Fibroblast of mammary gland (primary cell): ENCODE measurements at regions not wholly inside any gene's neighbourhood (a gene's known extent, or its start where the extent isn't known, plus 50 kb on each side); places are given as distances from the start of the nearest gene placed in this dataset.

ENCODE experiments used
- DNase-seq: peaks from one replicate; pipeline ENCODE4 v3.0.0-alpha.2; 2010; ENCODE audit warnings: low read depth
- H3K4me3 ChIP-seq: 2 replicates; pipeline ENCODE4 v1.5.1; 2011; ENCODE audit warnings: low read depth, mild to moderate bottlenecking, low read length, moderate library complexity; ENCODE audit not compliant: control insufficient read depth
- TF ChIP-seq, protein P1 (sequence below): conservative IDR thresholded peaks from 2 replicates; pipeline ENCODE4 v1.5.1; 2011; ENCODE audit warnings: low read depth, low read length, inconsistent platforms; ENCODE audit not compliant: control insufficient read depth, insufficient read depth

DNA sequence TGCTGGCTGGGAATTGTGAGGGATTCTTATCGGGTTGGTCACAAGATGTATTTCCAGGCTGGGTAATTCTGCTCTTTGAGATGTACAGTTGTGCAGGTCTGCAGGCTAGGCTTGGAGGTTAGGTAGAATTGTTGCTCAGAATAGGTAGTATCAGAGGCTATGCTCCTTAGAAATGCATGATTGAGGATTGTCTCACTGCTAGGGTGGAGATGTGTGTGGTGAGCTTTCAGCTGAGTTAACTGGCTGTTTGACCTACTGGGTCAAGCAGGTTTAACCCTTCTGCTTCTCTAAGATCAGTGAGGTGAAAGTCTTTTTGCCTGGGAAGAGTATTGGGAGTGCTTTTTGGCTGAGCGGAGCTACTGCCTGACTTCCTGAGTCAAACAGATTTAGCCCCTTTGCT is 701.1 kb downstream of the UTRN start:
- DNase-seq, result no peak
- TF ChIP-seq, protein P1, sequence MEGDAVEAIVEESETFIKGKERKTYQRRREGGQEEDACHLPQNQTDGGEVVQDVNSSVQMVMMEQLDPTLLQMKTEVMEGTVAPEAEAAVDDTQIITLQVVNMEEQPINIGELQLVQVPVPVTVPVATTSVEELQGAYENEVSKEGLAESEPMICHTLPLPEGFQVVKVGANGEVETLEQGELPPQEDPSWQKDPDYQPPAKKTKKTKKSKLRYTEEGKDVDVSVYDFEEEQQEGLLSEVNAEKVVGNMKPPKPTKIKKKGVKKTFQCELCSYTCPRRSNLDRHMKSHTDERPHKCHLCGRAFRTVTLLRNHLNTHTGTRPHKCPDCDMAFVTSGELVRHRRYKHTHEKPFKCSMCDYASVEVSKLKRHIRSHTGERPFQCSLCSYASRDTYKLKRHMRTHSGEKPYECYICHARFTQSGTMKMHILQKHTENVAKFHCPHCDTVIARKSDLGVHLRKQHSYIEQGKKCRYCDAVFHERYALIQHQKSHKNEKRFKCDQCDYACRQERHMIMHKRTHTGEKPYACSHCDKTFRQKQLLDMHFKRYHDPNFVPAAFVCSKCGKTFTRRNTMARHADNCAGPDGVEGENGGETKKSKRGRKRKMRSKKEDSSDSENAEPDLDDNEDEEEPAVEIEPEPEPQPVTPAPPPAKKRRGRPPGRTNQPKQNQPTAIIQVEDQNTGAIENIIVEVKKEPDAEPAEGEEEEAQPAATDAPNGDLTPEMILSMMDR, result no peak
- H3K4me3 ChIP-seq, result no peak overlapping the region

DNA sequence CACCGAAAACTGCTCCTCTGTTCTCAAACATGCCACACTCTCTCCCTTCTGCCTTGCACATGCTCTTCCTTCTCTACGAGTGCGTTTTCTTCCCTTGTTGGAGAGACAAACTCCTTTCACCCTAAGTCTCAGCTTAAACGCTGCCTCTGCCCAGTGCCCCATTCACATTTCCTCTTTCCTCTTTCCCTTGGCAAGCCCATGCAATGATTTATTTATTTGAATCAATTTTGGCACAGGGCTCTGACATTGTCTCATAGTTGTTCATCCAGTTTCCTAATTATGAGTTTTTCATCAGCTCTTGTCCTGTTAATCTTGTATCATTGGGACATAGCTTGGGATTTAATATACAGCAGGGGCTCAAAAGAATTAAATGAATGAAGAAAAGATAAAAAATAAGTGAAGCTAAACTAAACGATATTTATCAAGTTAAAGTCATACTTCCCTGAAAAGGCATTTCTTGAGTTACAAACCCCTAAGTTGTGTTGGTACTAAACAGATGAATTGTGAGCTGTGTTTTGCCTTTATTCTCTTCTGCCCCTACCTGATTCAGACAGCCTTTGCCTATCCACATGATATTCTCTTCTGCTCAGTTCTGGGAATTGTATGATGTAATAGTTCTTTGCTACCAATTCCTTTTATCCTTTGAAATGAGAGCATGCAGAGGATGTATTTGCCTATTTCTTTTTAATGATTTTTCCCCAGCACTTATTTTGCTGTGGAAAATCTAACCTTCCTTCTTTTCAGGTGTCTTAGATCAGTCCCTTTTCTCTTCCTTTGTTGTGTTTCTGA is 704.4 kb downstream of the UTRN start:
- TF ChIP-seq, protein P1, result no peak
- H3K4me3 ChIP-seq, result no peak overlapping the region
- DNase-seq, result peak; percentile 28

DNA sequence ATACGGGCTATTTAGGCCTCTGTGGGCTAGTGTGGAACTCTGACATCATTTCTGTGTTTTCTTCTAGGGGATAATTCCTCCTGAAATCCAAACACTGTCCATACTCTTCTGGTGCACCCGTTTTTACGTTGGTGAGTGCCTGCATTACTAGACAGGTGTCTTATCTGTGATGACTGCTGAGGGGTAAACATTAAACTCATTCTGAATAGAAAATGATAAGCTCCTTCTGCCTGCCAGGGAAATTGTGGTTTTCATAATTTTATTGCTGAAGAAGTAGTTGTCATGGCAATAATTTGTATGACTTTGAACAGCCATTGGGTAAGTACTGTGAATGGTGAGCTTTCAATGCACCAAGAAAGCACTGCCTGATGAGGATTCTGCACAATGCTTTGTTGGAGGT is 705.6 kb downstream of the UTRN start:
- H3K4me3 ChIP-seq, result no peak overlapping the region
- no peak for DNase-seq
- TF ChIP-seq, protein P1, result no peak

DNA sequence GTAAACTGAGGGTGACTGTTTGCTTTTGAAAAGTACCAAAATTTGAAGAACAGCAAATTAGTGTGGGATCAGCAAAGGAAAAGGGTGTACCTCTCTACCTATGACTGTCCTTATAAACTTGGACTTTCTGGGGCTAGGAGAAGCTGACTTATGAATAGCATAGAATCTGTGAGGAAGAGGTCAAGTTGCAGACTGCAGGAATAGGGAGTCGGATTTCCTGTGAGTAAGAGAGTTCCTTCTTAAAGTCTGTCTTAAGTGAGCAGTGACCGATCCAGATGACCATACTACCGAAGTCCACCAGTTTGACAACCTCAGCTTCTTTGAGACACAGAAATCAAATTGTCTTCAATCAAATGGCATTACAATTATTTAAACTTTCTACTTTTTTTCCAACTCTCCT is 708.7 kb downstream of the UTRN start:
- DNase-seq, result peak; percentile 50
- no peak overlapping the region for H3K4me3 ChIP-seq
- TF ChIP-seq, protein P1, result no peak

DNA sequence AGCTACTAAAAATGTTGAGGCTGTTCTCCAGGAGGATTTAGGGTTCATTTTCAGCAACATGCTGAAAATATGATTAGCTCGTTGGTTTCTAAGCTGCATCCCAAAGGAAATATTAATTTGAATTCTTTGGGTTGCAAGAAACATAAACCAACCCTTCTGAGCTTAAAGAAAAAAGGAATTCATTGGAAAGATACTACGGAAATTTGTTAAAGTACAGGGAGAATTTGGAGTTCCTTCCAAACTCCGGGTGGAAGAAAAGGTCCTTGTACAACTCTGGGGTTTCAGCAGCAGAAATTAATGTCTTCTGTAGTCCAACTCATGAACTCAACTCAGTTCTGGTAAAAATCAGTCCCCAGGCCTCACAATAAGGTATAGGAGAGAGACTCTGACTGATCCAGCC is 712.9 kb downstream of the UTRN start:
- no peak for DNase-seq
- H3K4me3 ChIP-seq, result no peak overlapping the region
- TF ChIP-seq, protein P1, result no peak

DNA sequence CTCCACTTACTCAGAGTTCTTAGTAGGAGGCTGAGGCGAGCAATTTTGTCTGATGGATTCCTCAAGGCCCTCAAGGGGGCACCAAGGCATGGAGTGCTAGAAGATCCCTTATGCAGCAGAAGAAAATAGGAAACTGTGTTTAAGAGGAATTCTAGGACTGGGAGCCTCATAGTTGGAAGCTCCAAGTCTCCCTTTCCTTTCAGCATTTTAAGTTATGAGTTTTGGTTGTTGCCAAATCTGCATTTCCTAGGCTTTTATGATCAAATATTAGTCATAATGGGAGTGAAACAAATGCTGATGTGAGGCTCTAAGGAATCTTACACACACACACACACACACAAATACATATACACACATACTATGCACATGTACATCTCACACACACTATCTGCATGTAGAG is 714.0 kb downstream of the UTRN start:
- peak; percentile 17 for DNase-seq
- H3K4me3 ChIP-seq, result no peak overlapping the region
- TF ChIP-seq, protein P1, result peak; percentile 13
